K562 (cell line): ENCODE measurements at regions not wholly inside any gene's neighbourhood (a gene's known extent, or its start where the extent isn't known, plus 50 kb on each side); places are given as distances from the start of the nearest gene placed in this dataset.

ENCODE experiments used
- ATAC-seq: fragments of 200-7000 bp; cut with Tn5 transposase; 3 replicates; pipeline ENCODE4 v1.9.1; 2020; ENCODE audit warnings: moderate library complexity
- BruUV-seq: library from RNA; stranded (reverse); fragments of 400-500 nt; replicated peaks from 2 replicates; lab custom pipeline; 2021; lab: Mats Ljungman, UMichigan
- CTCF ChIA-PET: fragments of 300-600 bp; formaldehyde crosslinking; extraction: SDS; loops from one replicate; lab custom pipeline; 2021; ENCODE audit warnings: low intra/inter-chr PET ratio; lab: Yijun Ruan, JAX
- POLR2A ChIA-PET: fragments of 300-600, 350-650 bp; sonication (Branson Sonifier 250); formaldehyde crosslinking; extraction: SDS; loops from one replicate; lab custom pipeline; 2021; ENCODE audit warnings: antibody characterized with exemption, inconsistent platforms; lab: Yijun Ruan, JAX
- DNase-seq, 4 experiments: peaks; one replicate each; pipeline versions ENCODE4 v3.0.0 to v3.0.0-alpha.2; 2011 to 2018; ENCODE audit warnings: low spot score in 3 of 4, mixed read lengths in 3 of 4; ENCODE audit errors: extremely low read depth in 1 of 4
- FAIRE-seq: peaks from 2 replicates; lab custom pipeline; 2011; peaks lifted over from hg19 to GRCh38; lab: Jason Lieb, UNC
- H2AFZ ChIP-seq: 2 replicates; pipeline ENCODE4 v1.6.0; 2011; ENCODE audit warnings: low read depth, low read length, control low read depth, inconsistent platforms
- H3K27ac ChIP-seq: fragments of 200-600 bp; 3 replicates; pipeline ENCODE4 v1.8.0; 2011; ENCODE audit warnings: low read depth, mild to moderate bottlenecking, control low read depth, inconsistent platforms, low read length, moderate library complexity, mixed read lengths; ENCODE audit errors: extremely low read depth
- H3K27me3 ChIP-seq, 2 experiments: fragments of 300-600 bp in 1 of 2; 2 replicates in 1 of 2; 3 replicates in 1 of 2; pipeline versions ENCODE4 v1.6.0 to v1.8.0; 2011; ENCODE audit warnings: inconsistent platforms in 2 of 2, low read length in 2 of 2, mild to moderate bottlenecking in 1 of 2, mixed read lengths in 1 of 2, moderate library complexity in 1 of 2; ENCODE audit not compliant: control insufficient read depth in 2 of 2, insufficient read depth in 2 of 2
- H3K36me3 ChIP-seq: fragments of 300-600 bp; 3 replicates; pipeline ENCODE4 v1.8.0; 2011; ENCODE audit warnings: mild to moderate bottlenecking, low read length, inconsistent platforms; ENCODE audit not compliant: control insufficient read depth, insufficient read depth
- H3K4me1 ChIP-seq, 2 experiments: fragments of 200-600 bp in 1 of 2; replicated peaks in 1 of 2; 2 replicates in 1 of 2; 3 replicates in 1 of 2; pipeline versions ENCODE4 v1.5.1 to v1.8.0; 2011; ENCODE audit warnings: inconsistent platforms in 2 of 2, low read length in 2 of 2, mild to moderate bottlenecking in 1 of 2, mixed read lengths in 1 of 2, moderate library complexity in 1 of 2; ENCODE audit not compliant: control insufficient read depth in 2 of 2, insufficient read depth in 2 of 2
- H3K4me2 ChIP-seq: 2 replicates; pipeline ENCODE4 v1.6.1; 2011; ENCODE audit warnings: low read length, control low read depth, inconsistent platforms, mixed read lengths; ENCODE audit not compliant: insufficient read depth
- H3K4me3 ChIP-seq: fragments of 200-600 bp; sonication (generic), shearing (Covaris generic); 2 replicates; pipeline ENCODE4 v1.5.1; 2016; ENCODE audit warnings: control low read depth, inconsistent platforms
- H3K79me2 ChIP-seq: fragments of 200-600 bp; 3 replicates; pipeline ENCODE4 v1.8.0; 2011; ENCODE audit warnings: low read length, inconsistent platforms; ENCODE audit not compliant: control insufficient read depth, insufficient read depth
- H3K9ac ChIP-seq, 2 experiments: 2 replicates each; pipeline versions ENCODE4 v1.6.0 to v1.6.1; 2011; ENCODE audit warnings: low read depth in 2 of 2, low read length in 2 of 2, control low read depth in 1 of 2, inconsistent platforms in 1 of 2, mild to moderate bottlenecking in 1 of 2, mixed read lengths in 1 of 2; ENCODE audit not compliant: insufficient read depth in 1 of 2
- H3K9me1 ChIP-seq: one replicate; pipeline ENCODE4 v1.6.0; 2011; ENCODE audit warnings: inconsistent platforms, mild to moderate bottlenecking, low read length, moderate library complexity; ENCODE audit not compliant: control insufficient read depth, insufficient read depth
- H3K9me3 ChIP-seq: replicated peaks from 2 replicates; pipeline ENCODE4 v1.5.1; 2011; ENCODE audit warnings: low read depth, low read length, inconsistent platforms; ENCODE audit not compliant: control insufficient read depth, insufficient read depth
- H4K20me1 ChIP-seq: replicated peaks from 2 replicates; pipeline ENCODE4 v1.6.1; 2011; ENCODE audit warnings: low read length, inconsistent platforms, mixed read lengths; ENCODE audit not compliant: control insufficient read depth, insufficient read depth
- CHD1 ChIP-seq: fragments of 200-600 bp; sonication (generic); IDR thresholded peaks from one replicate; pipeline ENCODE4 v1.6.1; 2012; ENCODE audit warnings: mild to moderate bottlenecking, moderate library complexity, low read length, inconsistent platforms
- IFI16 ChIP-seq: fragments of 250-450 bp; sonication (Bioruptor Pico); IDR thresholded peaks from 2 replicates; pipeline ENCODE4 v2.1.2; 2022; ENCODE audit warnings: mild to moderate bottlenecking, inconsistent platforms
- U2AF1 ChIP-seq: fragments of 200-400 bp; formaldehyde crosslinking; optimal IDR thresholded peaks from 2 replicates; pipeline ENCODE3; 2017; ENCODE audit warnings: mild to moderate bottlenecking, low read depth, low read length, moderate library complexity
- WGBS: fragments of 100-300 bp; shearing (Covaris generic); methylation state at CpG from one replicate; pipeline ENCODE4 v1.1.6; 2016; ENCODE audit warnings: low coverage, mixed read lengths; ENCODE audit not compliant: insufficient coverage; ENCODE audit errors: missing lambda C conversion rate; 5-methylcytosine and 5-hydroxymethylcytosine counted together
- in situ Hi-C: fragments of 300-500 bp; cut with MboI; formaldehyde crosslinking; loops from 4 replicates; pipeline ENCODE4 v1.15.0; 2018; ENCODE audit warnings: inconsistent platforms, mixed read lengths
- intact Hi-C: fragments of 100-400 bp; cut with micrococcal nuclease; formaldehyde crosslinking; loops from 2 replicates; pipeline ENCODE4 v1.14.2; 2022
- TF ChIP-seq, protein P1 (sequence below): fragments of 250-450 bp; sonication (Bioruptor Pico); IDR thresholded peaks from 2 replicates; pipeline ENCODE4 v1.4.0; 2020
- TF ChIP-seq, protein P2 (sequence below): sonication (generic); formaldehyde crosslinking; IDR thresholded peaks from 2 replicates; pipeline ENCODE4 v1.8.1; 2023; ENCODE audit warnings: mild to moderate bottlenecking, missing genetic modification reagents

DNA sequence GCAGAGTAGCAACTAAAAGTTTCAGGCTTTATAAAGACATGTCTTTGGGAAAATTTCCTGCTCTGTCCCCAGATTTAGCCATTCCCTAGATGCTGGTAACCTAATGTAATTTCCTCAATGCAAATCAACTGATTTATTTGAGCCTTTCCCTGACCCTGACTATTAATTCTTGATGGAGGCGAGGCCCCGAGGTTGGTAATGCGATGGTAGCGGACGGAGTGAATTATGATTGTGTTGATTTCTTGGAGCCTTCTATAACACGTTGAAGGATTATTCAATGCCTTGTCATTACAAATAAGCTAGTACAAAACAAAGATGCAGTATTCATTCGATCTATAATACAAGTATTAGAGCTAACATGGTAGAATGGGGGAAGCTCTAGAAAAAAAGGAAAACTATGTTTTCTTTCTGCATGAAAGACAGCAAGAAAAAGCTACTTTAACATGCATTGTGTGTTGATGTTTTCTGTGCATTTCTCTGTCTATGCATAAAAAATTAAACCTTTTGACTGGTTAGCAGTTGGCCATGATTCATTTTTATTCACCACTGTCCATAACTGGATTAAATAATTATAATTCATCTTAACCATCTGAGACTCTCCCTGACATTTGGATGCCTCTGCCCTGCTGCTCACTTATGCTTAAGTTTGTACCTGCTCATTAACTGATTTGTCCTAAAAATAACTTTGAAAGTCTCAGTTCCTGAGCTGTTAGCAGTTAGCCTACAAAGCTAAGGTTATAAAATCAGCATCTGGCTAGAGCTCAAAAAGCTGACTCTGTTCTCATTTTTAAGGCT, 490.2 kb upstream of the NUDT12 start:
- H3K27me3 ChIP-seq = peaks cover 0 to 7% of the 10 kb centered on the region in 2 experiments; a peak in 2 of 5 replicates
- WGBS = 15% methylated on average over 7 of the region's 7 CpGs
- no peak for ATAC-seq

DNA sequence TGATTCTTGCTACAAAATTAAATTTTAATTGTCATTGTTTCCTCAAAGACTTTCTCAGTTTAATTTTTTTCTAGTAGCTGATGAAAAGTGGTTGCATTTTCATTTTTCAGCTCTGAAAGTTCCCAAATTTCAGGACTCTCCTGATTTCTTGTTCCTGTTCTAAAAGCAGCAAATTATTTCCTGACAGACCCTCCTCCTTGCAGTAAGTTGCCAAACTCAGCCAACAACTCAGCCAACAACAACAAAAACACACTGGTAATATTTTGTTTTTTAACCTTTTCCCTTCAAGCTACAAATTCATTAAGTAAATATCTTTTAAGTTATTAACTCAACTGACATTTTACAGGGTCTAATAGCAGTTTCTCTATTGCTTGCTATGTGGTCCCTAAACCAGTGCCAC, 487.8 kb upstream of the NUDT12 start:
- ChIA-PET CTCF (no interaction called here), POLR2A (interaction anchor here (0.6 to 0.9 kb wide), 3 partner anchors 10 to 340 kb away, joined by 3 read pairs; no protein-coding TSS in a partner anchor)
- Histone ChIP-seq H4K20me1 (no peaks in the 10 kb centered on the region), H2AFZ (no peak overlapping the region), H3K4me2 (no peak overlapping the region), H3K9ac (no peak overlapping the region), H3K36me3 (no peaks in the 10 kb centered on the region), H3K4me3 (no peak overlapping the region), H3K79me2 (no peaks in the 10 kb centered on the region), H3K9me1 (no peaks in the 10 kb centered on the region), H3K4me1 (no peaks in the 10 kb centered on the region; a peak in 1 of 5 replicates), H3K27ac (no peak overlapping the region), H3K9me3 (no peaks in the 10 kb centered on the region), H3K27me3 (peaks cover 0 to 7% of the 10 kb centered on the region in 2 experiments; a peak in 2 of 5 replicates)
- BruUV-seq = no TSS peak
- DNase-seq = no peak
- in situ Hi-C loops = no loop called here
- ATAC-seq = no peak
- no peak for FAIRE-seq
- intact Hi-C loops = no loop called here
- TF ChIP-seq IFI16 (no peak), U2AF1 (no peak)
- TF ChIP-seq, protein P1, sequence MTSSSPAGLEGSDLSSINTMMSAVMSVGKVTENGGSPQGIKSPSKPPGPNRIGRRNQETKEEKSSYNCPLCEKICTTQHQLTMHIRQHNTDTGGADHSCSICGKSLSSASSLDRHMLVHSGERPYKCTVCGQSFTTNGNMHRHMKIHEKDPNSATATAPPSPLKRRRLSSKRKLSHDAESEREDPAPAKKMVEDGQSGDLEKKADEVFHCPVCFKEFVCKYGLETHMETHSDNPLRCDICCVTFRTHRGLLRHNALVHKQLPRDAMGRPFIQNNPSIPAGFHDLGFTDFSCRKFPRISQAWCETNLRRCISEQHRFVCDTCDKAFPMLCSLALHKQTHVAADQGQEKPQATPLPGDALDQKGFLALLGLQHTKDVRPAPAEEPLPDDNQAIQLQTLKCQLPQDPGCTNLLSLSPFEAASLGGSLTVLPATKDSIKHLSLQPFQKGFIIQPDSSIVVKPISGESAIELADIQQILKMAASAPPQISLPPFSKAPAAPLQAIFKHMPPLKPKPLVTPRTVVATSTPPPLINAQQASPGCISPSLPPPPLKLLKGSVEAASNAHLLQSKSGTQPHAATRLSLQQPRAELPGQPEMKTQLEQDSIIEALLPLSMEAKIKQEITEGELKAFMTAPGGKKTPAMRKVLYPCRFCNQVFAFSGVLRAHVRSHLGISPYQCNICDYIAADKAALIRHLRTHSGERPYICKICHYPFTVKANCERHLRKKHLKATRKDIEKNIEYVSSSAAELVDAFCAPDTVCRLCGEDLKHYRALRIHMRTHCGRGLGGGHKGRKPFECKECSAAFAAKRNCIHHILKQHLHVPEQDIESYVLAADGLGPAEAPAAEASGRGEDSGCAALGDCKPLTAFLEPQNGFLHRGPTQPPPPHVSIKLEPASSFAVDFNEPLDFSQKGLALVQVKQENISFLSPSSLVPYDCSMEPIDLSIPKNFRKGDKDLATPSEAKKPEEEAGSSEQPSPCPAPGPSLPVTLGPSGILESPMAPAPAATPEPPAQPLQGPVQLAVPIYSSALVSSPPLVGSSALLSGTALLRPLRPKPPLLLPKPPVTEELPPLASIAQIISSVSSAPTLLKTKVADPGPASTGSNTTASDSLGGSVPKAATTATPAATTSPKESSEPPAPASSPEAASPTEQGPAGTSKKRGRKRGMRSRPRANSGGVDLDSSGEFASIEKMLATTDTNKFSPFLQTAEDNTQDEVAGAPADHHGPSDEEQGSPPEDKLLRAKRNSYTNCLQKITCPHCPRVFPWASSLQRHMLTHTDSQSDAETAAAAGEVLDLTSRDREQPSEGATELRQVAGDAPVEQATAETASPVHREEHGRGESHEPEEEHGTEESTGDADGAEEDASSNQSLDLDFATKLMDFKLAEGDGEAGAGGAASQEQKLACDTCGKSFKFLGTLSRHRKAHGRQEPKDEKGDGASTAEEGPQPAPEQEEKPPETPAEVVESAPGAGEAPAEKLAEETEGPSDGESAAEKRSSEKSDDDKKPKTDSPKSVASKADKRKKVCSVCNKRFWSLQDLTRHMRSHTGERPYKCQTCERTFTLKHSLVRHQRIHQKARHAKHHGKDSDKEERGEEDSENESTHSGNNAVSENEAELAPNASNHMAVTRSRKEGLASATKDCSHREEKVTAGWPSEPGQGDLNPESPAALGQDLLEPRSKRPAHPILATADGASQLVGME = no peak
- TF ChIP-seq, protein P2, sequence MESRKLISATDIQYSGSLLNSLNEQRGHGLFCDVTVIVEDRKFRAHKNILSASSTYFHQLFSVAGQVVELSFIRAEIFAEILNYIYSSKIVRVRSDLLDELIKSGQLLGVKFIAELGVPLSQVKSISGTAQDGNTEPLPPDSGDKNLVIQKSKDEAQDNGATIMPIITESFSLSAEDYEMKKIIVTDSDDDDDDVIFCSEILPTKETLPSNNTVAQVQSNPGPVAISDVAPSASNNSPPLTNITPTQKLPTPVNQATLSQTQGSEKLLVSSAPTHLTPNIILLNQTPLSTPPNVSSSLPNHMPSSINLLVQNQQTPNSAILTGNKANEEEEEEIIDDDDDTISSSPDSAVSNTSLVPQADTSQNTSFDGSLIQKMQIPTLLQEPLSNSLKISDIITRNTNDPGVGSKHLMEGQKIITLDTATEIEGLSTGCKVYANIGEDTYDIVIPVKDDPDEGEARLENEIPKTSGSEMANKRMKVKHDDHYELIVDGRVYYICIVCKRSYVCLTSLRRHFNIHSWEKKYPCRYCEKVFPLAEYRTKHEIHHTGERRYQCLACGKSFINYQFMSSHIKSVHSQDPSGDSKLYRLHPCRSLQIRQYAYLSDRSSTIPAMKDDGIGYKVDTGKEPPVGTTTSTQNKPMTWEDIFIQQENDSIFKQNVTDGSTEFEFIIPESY (CRISPR knock-in tag) = no peak

More for the DNA sequence above, 490.2 kb upstream of the NUDT12 start:
- H4K20me1 ChIP-seq = no peaks in the 10 kb centered on the region
- no peak overlapping the region for H3K4me3 ChIP-seq
- H2AFZ ChIP-seq = no peak overlapping the region
- no peaks in the 10 kb centered on the region for H3K36me3 ChIP-seq
- no TSS peak for BruUV-seq
- no peaks in the 10 kb centered on the region for H3K9me3 ChIP-seq
- in situ Hi-C loops = no loop called here
- TF ChIP-seq CHD1 = no peak
- intact Hi-C loops = no loop called here
- no peaks in the 10 kb centered on the region; a peak in 1 of 5 replicates for H3K4me1 ChIP-seq
- FAIRE-seq (no peak), DNase-seq (no peak)
- no peaks in the 10 kb centered on the region for H3K9me1 ChIP-seq
- POLR2A ChIA-PET = no interaction called here
- H3K9ac ChIP-seq = no peak overlapping the region
- H3K4me2 ChIP-seq = no peak overlapping the region
- H3K27ac ChIP-seq = no peak overlapping the region
- H3K79me2 ChIP-seq = no peaks in the 10 kb centered on the region
- CTCF ChIA-PET = no interaction called here
